ENCODE measurements at regions not wholly inside any gene's neighbourhood (a gene's known extent, or its start where the extent isn't known, plus 50 kb on each side); places are given as distances from the start of the nearest gene placed in this dataset.
"Not testable (repeated sequence)": the region's sequence is repeated elsewhere in the genome, so short reads cannot be mapped to it uniquely, and the experiment has no call there.

- DNase-seq (ENCODE audit: low read depth in 2 of 2) = no peak
Measured at GRCh38 chr20:59460352-59460751, 144.0 kb upstream of the PHACTR3 start.

DNA sequence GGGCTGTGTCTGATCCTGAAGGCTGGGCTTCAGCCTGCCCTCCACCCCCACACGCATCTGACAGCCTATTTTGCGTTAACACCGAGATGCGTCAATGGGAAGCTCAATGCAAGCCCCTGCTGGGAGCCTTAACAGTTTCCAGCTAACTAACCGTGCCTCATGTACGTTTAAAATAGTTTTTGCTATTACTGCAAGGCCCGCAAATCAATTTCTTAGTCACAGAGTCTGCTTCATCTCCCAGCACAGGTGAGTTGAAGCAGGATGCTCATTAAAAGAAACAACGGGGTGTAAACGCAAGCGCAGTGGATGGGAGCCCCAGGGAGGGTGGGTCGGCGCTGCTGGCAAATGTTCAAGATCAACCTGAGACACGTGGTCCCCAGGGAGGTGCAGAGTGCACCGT, 142.8 kb upstream of the PHACTR3 start:
- DNase-seq (ENCODE audit: low read depth in 2 of 2) = no peak

- no peak for DNase-seq (ENCODE audit: low read depth in 2 of 2)
Measured at GRCh38 chr20:59462249-59462648, 142.1 kb upstream of the PHACTR3 start.

GRCh38 chr20:59463541-59463940, 140.8 kb upstream of the PHACTR3 start:
- DNase-seq (ENCODE audit: low read depth in 2 of 2) = no peak

- no peak for DNase-seq (ENCODE audit: low read depth in 2 of 2)
Measured at GRCh38 chr20:59466107-59466815, 138.1 kb upstream of the PHACTR3 start.

GRCh38 chr20:59468831-59469230, 135.5 kb upstream of the PHACTR3 start:
- no peak for DNase-seq (ENCODE audit: low read depth in 2 of 2)

- DNase-seq (ENCODE audit: low read depth in 2 of 2) = no peak
Measured at GRCh38 chr20:59469267-59470252, 134.8 kb upstream of the PHACTR3 start.

DNA sequence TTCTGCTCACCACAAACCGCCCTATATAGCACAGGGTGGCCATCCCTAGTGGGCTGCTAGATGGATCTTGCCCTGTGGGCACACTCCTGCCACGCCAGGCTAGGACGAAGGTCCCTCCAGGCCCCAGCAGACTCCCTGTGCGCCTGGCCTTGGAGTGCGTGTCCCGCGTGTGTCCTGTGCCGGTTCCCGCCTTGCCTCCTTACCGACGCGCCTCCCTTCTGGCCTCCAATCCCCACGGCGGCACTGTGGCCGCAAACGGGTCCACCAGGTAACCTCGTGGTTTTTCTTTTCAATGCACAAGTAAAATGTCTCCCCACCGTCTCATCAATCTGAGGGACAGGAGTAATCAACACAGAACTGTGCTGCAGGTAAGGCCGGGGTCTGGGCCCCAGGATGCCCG, 133.8 kb upstream of the PHACTR3 start:
- no peak for DNase-seq (ENCODE audit: low read depth in 2 of 2)

DNA sequence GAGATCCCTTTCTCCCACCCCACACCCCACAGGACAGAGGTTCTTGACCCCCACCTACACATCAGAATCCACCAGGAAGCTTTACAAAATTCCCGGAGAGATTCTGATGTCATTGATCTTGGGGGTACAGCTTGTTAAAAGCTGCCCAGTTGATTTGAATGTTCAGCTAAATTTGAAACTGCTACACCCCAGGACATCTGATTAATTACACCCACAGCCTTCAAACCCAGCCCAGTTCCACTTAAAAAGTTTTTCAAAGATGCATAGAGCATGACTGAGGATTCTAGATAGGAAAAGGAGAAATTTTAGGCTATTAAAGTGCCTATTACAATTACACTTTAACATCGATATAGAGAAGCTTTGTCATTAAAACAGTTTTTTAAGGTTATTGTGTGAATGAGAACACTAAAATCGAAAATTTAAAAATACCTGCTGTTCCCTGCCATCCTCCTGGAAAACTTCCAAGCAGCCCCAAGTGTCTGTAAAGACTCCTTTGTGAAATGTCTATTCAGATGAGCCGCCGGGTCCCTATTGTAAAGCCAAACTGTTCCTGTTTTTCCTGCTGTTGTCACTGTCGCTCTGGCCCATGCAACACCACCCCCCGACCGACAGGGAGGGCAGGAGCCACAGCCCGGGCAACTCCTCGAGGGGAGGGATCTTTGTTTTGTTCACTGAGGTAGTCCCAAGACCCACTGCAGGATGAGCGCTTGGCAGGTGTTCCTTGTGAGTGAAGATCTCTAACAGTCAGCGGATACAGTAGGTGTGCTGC, 132.5 kb upstream of the PHACTR3 start:
- no peak for DNase-seq (ENCODE audit: low read depth in 2 of 2)

GRCh38 chr20:59473742-59474141, 130.6 kb upstream of the PHACTR3 start:
- no peak for DNase-seq (ENCODE audit: low read depth in 2 of 2)

- DNase-seq (ENCODE audit: low read depth in 2 of 2) = no peak
Measured at GRCh38 chr20:59481067-59481466, 123.3 kb upstream of the PHACTR3 start.

- DNase-seq (ENCODE audit: low read depth in 2 of 2) = no peak
Measured at GRCh38 chr20:59481477-59482018, 122.8 kb upstream of the PHACTR3 start.

DNA sequence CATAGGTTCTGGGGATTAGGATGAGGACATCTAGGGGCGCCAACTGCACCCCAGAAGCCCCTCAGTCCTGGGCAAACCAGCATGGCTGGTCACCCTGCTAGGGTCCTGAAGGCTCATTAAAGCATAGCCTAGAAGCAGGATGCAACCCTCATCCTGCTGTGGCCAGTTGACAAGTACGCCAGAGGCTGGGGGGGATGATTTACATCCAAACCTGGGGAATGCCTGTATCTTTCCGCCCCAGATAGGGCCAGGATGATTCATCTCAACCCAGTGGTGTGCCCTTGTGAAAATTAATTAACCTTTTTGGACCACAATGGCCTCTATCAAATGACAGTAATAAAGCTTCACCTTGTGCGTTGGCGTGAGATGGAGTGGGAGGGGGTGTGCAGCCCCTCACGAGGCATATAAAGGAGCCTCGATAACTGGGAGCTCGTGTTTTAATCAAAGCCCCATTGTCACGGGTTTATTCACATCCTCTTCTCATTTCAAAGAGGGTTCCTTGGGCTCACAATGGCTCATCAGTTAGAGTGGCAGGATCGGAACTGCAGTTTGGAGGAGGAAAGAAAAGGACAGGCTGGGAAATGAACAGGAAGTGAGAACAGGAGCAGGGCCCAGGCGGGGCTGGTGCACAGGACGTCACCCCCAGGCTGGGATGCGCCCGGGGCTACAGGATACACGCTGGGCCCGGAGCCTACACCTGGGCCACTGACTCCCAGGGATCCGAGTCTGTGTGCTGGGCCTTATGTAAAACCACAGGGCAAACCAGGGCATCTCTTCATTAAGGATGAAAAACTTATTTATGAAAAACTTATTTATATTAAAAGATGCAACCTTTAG, 121.8 kb upstream of the PHACTR3 start:
- no peak for DNase-seq (ENCODE audit: low read depth in 2 of 2)

DNA sequence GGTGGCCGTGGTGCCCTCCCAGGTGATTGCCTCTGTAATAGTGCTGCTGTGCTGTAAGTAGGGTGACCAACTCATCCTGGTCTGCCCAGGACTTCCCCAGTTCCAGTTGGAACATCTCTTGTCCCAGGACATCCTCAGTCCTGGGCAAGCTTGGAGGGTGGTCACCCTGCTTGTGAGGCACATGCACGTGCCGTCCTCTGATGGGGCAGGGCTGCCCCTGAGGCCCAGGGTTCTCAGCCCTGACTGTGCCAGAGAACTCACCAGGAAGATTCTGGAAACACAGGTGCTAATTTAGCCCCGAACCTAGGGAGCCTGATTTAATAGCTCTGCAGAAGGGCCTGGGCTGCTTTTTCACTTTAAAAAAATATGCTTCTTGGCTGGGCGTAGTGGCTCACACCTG, 120.9 kb upstream of the PHACTR3 start:
- no peak for DNase-seq (ENCODE audit: low read depth in 2 of 2)

DNA sequence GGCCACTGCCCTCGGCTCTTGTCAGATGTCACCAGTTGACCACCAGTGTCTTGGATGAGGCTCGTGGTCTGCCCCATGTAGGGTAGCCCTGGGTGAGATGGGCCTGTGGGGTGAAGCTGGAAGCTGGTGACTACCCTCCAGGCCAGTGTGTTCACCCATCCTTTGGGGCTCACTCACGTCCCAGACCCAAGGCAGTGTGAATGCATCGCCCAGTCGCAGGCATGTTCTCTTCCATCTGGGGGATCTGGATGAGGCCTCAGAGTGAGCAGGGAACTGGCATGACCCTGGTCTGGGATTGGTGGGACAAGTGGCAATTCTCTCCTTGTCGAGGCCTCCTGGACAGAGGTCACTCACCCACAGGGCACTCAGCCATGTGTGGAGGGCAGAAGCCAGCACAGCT, 120.1 kb upstream of the PHACTR3 start:
- DNase-seq (ENCODE audit: low read depth in 2 of 2) = no peak

DNA sequence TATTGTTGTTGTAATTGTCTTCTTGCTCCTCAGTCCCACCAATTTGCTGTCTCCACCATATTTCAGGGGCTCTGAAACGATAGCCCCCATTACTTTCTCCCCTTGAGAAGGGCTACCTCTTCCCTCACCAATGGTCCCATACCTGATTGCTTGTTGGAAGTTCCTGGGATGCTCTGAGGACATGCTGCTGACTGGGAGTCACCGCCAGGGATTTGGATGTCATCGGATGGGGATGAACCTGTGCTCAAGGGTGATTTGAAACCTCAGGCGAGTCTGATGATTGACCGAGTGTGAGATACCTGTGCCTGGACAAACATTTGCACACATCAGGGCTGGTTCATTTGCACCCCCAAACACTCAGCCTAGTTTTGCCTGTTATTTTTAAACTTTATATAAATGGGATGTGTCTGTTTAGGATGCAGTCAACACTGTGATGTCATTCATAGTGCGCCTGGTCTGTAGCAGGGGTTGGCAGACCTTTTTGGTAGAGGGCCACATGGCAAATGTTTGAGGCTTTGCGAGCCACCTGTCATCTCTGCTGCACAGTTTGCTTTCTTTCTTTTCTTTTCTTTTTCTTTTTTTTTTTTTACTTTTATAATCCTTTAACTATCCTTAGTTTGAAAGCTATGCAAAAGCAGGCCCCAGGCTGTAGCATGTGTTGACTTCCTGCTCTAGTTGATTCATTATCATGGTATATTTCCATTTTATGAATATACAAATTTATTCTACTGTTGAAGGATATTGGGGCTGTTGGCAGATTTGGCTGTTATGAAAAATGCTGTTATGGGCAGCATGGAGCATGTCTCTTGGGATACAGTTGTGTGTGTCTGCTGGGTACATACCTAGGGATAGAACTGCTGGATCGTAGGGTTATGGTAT, 118.5 kb upstream of the PHACTR3 start:
- no peak for DNase-seq (ENCODE audit: low read depth in 2 of 2)

GRCh38 chr20:59488459-59488858, 115.9 kb upstream of the PHACTR3 start:
- DNase-seq (ENCODE audit: low read depth in 2 of 2) = not testable (repeated sequence)

- not testable (repeated sequence) for DNase-seq (ENCODE audit: low read depth in 2 of 2)
Measured at GRCh38 chr20:59490196-59491004, 113.9 kb upstream of the PHACTR3 start.

- no peak for DNase-seq (ENCODE audit: low read depth in 2 of 2)
Measured at GRCh38 chr20:59491884-59492283, 112.5 kb upstream of the PHACTR3 start.

Data from stimulated activated CD4-positive, alpha-beta T cell treated with anti-CD3 and anti-CD28 coated beads, Interleukin-1b, Interleukin-23, amount 100 ng/mL, for 1 hour (primary cell).